A673 (cell line): ENCODE measurements at regions not wholly inside any gene's neighbourhood (a gene's known extent, or its start where the extent isn't known, plus 50 kb on each side); places are given as distances from the start of the nearest gene placed in this dataset.

Source experiments
- BruUV-seq: library from RNA; stranded (reverse); fragments of 400-500 nt; replicated peaks from 2 replicates; lab custom pipeline; 2021; lab: Mats Ljungman, UMichigan
- CTCF ChIA-PET: fragments of 300-600 bp; sonication (Branson Sonifier 250); formaldehyde crosslinking; loops from one replicate; lab custom pipeline; 2022; ENCODE audit warnings: antibody characterized with exemption; lab: Charles Lee
- POLR2A ChIA-PET: fragments of 300-600 bp; sonication (Branson Sonifier 250); formaldehyde crosslinking; loops from one replicate; lab custom pipeline; 2022; ENCODE audit warnings: antibody characterized with exemption; ENCODE audit not compliant: low non-redundant PET; lab: Charles Lee
- DNase-seq: peaks from one replicate; pipeline ENCODE4 v3.0.0-alpha.2; 2015; ENCODE audit warnings: low spot score
- H3K27ac ChIP-seq: fragments of 200-600 bp; sonication (generic); 2 replicates; pipeline ENCODE4 v1.5.1; 2016; ENCODE audit warnings: mixed run types, low read depth, mild to moderate bottlenecking, mixed read lengths, antibody characterized with exemption, low read length; ENCODE audit not compliant: poor library complexity, severe bottlenecking
- H3K27me3 ChIP-seq: fragments of 200-600 bp; sonication (generic); replicated peaks from 2 replicates; pipeline ENCODE4 v1.6.1; 2017; ENCODE audit warnings: mixed run types, low read depth, mild to moderate bottlenecking, mixed read lengths, antibody characterized with exemption, low read length; ENCODE audit not compliant: insufficient read depth, poor library complexity
- H3K36me3 ChIP-seq: fragments of 200-600 bp; sonication (generic); 2 replicates; pipeline ENCODE4 v1.6.1; 2016; ENCODE audit warnings: mixed run types, mild to moderate bottlenecking, mixed read lengths, antibody characterized with exemption, low read length; ENCODE audit not compliant: insufficient read depth, poor library complexity, severe bottlenecking
- H3K4me1 ChIP-seq: fragments of 200-600 bp; sonication (generic); 2 replicates; pipeline ENCODE4 v1.6.1; 2017; ENCODE audit warnings: mixed run types, mild to moderate bottlenecking, mixed read lengths, antibody characterized with exemption, low read length; ENCODE audit not compliant: insufficient read depth, poor library complexity, severe bottlenecking
- H3K4me3 ChIP-seq: fragments of 200-600 bp; sonication (generic); 2 replicates; pipeline ENCODE4 v1.5.1; 2016; ENCODE audit warnings: low read depth, mixed run types, mild to moderate bottlenecking, mixed read lengths, low read length; ENCODE audit not compliant: poor library complexity, severe bottlenecking
- H3K9me3 ChIP-seq: fragments of 200-600 bp; sonication (generic); 2 replicates; pipeline ENCODE4 v1.6.1; 2016; ENCODE audit warnings: mixed run types, low read depth, mild to moderate bottlenecking, mixed read lengths, antibody characterized with exemption, low read length; ENCODE audit not compliant: poor library complexity, severe bottlenecking
- EZH2 ChIP-seq: fragments of 200-600 bp; sonication (generic); IDR thresholded peaks from 2 replicates; pipeline ENCODE4 v1.6.1; 2017; ENCODE audit warnings: borderline replicate concordance, low read depth, mild to moderate bottlenecking, mixed read lengths, antibody characterized with exemption, low read length; ENCODE audit not compliant: poor library complexity, severe bottlenecking
- intact Hi-C: fragments of 100-400 bp; cut with micrococcal nuclease; formaldehyde crosslinking; loops from one replicate; pipeline ENCODE4 v1.10.0; 2022; ENCODE audit not compliant: unreplicated experiment
- TF ChIP-seq, protein P1 (sequence below): fragments of 300-800, 200-600 bp; sonication (generic); conservative IDR thresholded peaks from 2 replicates; pipeline ENCODE4 v1.5.1; 2017; ENCODE audit warnings: low read depth, mild to moderate bottlenecking, antibody characterized with exemption, low read length, moderate library complexity, mixed read lengths

GRCh38 chr2:62326735-62327134 lies 130.8 kb downstream of the B3GNT2 start:
- intact Hi-C loops: no loop called here
- POLR2A ChIA-PET: no interaction called here
- no peaks in the 10 kb centered on the region for H3K36me3 ChIP-seq
- CTCF ChIA-PET: no interaction called here
- BruUV-seq: no TSS peak
- no peak for TF ChIP-seq EZH2
- TF ChIP-seq, protein P1, sequence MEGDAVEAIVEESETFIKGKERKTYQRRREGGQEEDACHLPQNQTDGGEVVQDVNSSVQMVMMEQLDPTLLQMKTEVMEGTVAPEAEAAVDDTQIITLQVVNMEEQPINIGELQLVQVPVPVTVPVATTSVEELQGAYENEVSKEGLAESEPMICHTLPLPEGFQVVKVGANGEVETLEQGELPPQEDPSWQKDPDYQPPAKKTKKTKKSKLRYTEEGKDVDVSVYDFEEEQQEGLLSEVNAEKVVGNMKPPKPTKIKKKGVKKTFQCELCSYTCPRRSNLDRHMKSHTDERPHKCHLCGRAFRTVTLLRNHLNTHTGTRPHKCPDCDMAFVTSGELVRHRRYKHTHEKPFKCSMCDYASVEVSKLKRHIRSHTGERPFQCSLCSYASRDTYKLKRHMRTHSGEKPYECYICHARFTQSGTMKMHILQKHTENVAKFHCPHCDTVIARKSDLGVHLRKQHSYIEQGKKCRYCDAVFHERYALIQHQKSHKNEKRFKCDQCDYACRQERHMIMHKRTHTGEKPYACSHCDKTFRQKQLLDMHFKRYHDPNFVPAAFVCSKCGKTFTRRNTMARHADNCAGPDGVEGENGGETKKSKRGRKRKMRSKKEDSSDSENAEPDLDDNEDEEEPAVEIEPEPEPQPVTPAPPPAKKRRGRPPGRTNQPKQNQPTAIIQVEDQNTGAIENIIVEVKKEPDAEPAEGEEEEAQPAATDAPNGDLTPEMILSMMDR: no peak
- no peak overlapping the region for H3K27ac ChIP-seq
- no peak overlapping the region for H3K4me3 ChIP-seq
- no peaks in the 10 kb centered on the region for H3K27me3 ChIP-seq
- no peak for DNase-seq
- H3K9me3 ChIP-seq: no peaks in the 10 kb centered on the region
- no peaks in the 10 kb centered on the region for H3K4me1 ChIP-seq

GRCh38 chr2:62325398-62325797 lies 129.5 kb downstream of the B3GNT2 start:
- DNase-seq: no peak
- Histone ChIP-seq H3K27ac (no peak overlapping the region), H3K27me3 (no peaks in the 10 kb centered on the region), H3K36me3 (no peaks in the 10 kb centered on the region), H3K4me1 (no peaks in the 10 kb centered on the region), H3K9me3 (no peaks in the 10 kb centered on the region), H3K4me3 (no peak overlapping the region)
- CTCF ChIA-PET: no interaction called here
- POLR2A ChIA-PET: interaction anchor here (0.7 kb wide), 1 partner anchor 439 kb away, joined by 4 read pairs; no protein-coding TSS in a partner anchor
- no TSS peak for BruUV-seq
- no peak for TF ChIP-seq EZH2
- TF ChIP-seq, protein P1: no peak
- intact Hi-C loops: no loop called here

- no peak overlapping the region for H3K4me3 ChIP-seq
- TF ChIP-seq, protein P1: no peak
- no peak for TF ChIP-seq EZH2
- no peak for DNase-seq
- H3K27me3 ChIP-seq: no peaks in the 10 kb centered on the region
- ChIA-PET POLR2A (interaction anchor here (0.6 kb wide), 1 partner anchor 233 kb away, joined by 8 read pairs; no protein-coding TSS in a partner anchor), CTCF (no interaction called here)
- H3K36me3 ChIP-seq: no peaks in the 10 kb centered on the region
- no peak overlapping the region for H3K27ac ChIP-seq
- no peaks in the 10 kb centered on the region for H3K4me1 ChIP-seq
- no peaks in the 10 kb centered on the region for H3K9me3 ChIP-seq
- BruUV-seq: no TSS peak
- intact Hi-C loops: no loop called here
Observed at GRCh38 chr2:62321380-62322289, 125.7 kb downstream of the B3GNT2 start.
